Lower lobe of right lung (tissue), 2 donors: ENCODE measurements at regions not wholly inside any gene's neighbourhood (a gene's known extent, or its start where the extent isn't known, plus 50 kb on each side); places are given as distances from the start of the nearest gene placed in this dataset.

Source experiments
- ATAC-seq, 2 donors: fragments of 200-7000 bp; cut with Tn5 transposase; one replicate each; pipeline ENCODE4 v1.9.1; 2020 to 2022; ENCODE audit warnings: mild to moderate bottlenecking in 2 of 2, moderate library complexity in 2 of 2
- DNase-seq: peaks from one replicate; pipeline ENCODE4 v3.0.0-alpha.2; 2020
- H3K27ac ChIP-seq: fragments of 200-600 bp; one replicate; pipeline ENCODE4 v1.8.0; 2022
- H3K27me3 ChIP-seq: fragments of 200-600 bp; one replicate; pipeline ENCODE4 v1.8.0; 2022; ENCODE audit warnings: low read depth
- H3K36me3 ChIP-seq: fragments of 200-600 bp; one replicate; pipeline ENCODE4 v1.8.0; 2022; ENCODE audit warnings: mild to moderate bottlenecking
- H3K4me1 ChIP-seq: fragments of 200-600 bp; one replicate; pipeline ENCODE4 v1.8.0; 2022
- H3K4me3 ChIP-seq: fragments of 200-600 bp; one replicate; pipeline ENCODE4 v1.8.0; 2022; ENCODE audit warnings: mild to moderate bottlenecking
- H3K9me3 ChIP-seq: fragments of 200-600 bp; one replicate; pipeline ENCODE4 v1.8.0; 2022
- intact Hi-C: fragments of 100-400 bp; cut with DNase I; formaldehyde crosslinking; loops from one replicate; pipeline ENCODE4 v1.11.0; 2022
- TF ChIP-seq, protein P1 (sequence below): fragments of 200-600 bp; IDR thresholded peaks from one replicate; pipeline ENCODE4 v1.8.0; 2022; ENCODE audit warnings: antibody characterized with exemption, mild to moderate bottlenecking
- donor health status: DM: no; HTN: yes; CAD: no; lungs with severe emphysema.

DNA sequence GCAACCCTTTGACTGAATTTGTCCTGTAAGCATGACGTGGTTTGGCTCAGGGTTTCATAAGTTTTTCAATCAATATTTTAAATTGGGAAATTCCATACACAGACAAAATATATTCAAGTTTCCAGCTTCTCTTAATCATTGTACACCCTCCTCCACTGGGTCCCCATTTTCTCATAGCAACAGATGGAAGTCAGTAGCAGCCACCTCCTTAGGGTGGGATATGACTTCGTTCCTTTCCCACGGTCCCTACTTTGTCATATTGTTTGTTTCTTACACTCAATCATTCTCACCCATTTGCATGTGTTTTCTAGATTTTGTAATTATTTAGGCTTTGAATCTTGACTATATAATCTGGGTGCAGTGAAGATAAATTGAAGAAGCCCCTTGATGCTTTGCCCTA lies 664.5 kb upstream of the IGFBP7 start:
- TF ChIP-seq, protein P1, sequence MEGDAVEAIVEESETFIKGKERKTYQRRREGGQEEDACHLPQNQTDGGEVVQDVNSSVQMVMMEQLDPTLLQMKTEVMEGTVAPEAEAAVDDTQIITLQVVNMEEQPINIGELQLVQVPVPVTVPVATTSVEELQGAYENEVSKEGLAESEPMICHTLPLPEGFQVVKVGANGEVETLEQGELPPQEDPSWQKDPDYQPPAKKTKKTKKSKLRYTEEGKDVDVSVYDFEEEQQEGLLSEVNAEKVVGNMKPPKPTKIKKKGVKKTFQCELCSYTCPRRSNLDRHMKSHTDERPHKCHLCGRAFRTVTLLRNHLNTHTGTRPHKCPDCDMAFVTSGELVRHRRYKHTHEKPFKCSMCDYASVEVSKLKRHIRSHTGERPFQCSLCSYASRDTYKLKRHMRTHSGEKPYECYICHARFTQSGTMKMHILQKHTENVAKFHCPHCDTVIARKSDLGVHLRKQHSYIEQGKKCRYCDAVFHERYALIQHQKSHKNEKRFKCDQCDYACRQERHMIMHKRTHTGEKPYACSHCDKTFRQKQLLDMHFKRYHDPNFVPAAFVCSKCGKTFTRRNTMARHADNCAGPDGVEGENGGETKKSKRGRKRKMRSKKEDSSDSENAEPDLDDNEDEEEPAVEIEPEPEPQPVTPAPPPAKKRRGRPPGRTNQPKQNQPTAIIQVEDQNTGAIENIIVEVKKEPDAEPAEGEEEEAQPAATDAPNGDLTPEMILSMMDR: no peak
- no peaks in the 10 kb centered on the region for H3K36me3 ChIP-seq
- intact Hi-C loops: no loop called here
- no peak overlapping the region for H3K27ac ChIP-seq
- H3K27me3 ChIP-seq: no peaks in the 10 kb centered on the region
- no peak for DNase-seq
- no peaks in the 10 kb centered on the region for H3K4me1 ChIP-seq
- no peak for ATAC-seq
- H3K4me3 ChIP-seq: no peak overlapping the region
- no peaks in the 10 kb centered on the region for H3K9me3 ChIP-seq

DNA sequence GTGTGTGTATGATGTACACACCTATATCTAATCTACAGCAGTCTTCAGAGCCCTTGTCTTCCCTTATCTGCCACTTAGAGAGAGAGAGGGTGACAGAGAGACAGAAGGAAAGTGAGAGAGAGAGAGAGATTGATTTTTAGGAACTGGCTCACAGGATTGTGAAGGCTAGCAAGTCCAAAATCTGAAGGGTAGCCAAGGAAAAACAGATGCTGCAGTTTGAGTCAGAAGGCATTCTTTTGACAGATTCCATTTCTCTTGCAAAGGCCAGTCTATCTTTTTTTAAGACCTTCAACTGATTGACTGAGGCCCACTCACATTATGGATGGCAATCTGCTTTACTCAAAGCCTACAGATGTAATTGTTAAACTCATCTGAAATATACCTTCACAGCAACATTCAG lies 664.0 kb upstream of the IGFBP7 start:
- DNase-seq: no peak

GRCh38 chr4:57766341-57766740 lies 656.2 kb upstream of the IGFBP7 start:
- no peak overlapping the region for H3K27ac ChIP-seq
- intact Hi-C loops: no loop called here

More for the DNA sequence above, 664.0 kb upstream of the IGFBP7 start:
- Histone ChIP-seq H3K4me3 (no peak overlapping the region), H3K4me1 (no peaks in the 10 kb centered on the region), H3K27ac (no peak overlapping the region), H3K9me3 (no peaks in the 10 kb centered on the region), H3K36me3 (no peaks in the 10 kb centered on the region), H3K27me3 (no peaks in the 10 kb centered on the region)
- intact Hi-C loops: no loop called here
- TF ChIP-seq, protein P1: no peak
- ATAC-seq: no peak

GRCh38 chr4:57764856-57765255 lies 654.7 kb upstream of the IGFBP7 start:
- TF ChIP-seq, protein P1: no peak
- Histone ChIP-seq H3K4me3 (no peak overlapping the region), H3K27ac (no peak overlapping the region), H3K36me3 (no peaks in the 10 kb centered on the region), H3K27me3 (no peaks in the 10 kb centered on the region), H3K4me1 (no peaks in the 10 kb centered on the region), H3K9me3 (no peaks in the 10 kb centered on the region)
- DNase-seq (no peak), ATAC-seq (no peak)
- intact Hi-C loops: no loop called here

More at GRCh38 chr4:57766341-57766740, 656.2 kb upstream of the IGFBP7 start:
- TF ChIP-seq, protein P1: no peak
- ATAC-seq (no peak), DNase-seq (no peak)
- H3K27me3 ChIP-seq: no peaks in the 10 kb centered on the region
- H3K9me3 ChIP-seq: no peaks in the 10 kb centered on the region
- no peak overlapping the region for H3K4me3 ChIP-seq
- H3K36me3 ChIP-seq: no peaks in the 10 kb centered on the region
- no peaks in the 10 kb centered on the region for H3K4me1 ChIP-seq

DNA sequence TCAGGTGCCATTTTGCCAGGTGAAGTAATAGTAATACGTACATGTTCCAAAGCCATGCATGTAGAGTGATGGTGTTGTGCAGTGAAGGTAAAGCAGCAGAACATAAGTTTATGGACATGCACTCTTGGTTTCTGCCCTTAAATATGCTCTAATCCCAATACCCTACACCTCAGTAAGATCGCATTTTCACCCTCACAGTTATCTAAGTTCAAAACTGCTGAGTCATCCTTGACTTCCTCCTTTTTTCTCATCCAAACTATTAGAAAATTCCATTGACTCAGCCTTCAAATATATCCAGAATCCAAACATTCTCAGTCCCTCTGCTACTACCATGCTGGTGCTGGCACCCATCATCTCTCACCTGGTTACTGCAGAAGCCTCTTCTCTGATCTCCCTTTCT lies 652.9 kb upstream of the IGFBP7 start:
- ATAC-seq (no peak), DNase-seq (no peak)
- intact Hi-C loops: no loop called here
- Histone ChIP-seq H3K36me3 (no peaks in the 10 kb centered on the region), H3K9me3 (no peaks in the 10 kb centered on the region), H3K4me3 (no peak overlapping the region), H3K4me1 (no peaks in the 10 kb centered on the region), H3K27me3 (no peaks in the 10 kb centered on the region), H3K27ac (no peak overlapping the region)
- TF ChIP-seq, protein P1: no peak

DNA sequence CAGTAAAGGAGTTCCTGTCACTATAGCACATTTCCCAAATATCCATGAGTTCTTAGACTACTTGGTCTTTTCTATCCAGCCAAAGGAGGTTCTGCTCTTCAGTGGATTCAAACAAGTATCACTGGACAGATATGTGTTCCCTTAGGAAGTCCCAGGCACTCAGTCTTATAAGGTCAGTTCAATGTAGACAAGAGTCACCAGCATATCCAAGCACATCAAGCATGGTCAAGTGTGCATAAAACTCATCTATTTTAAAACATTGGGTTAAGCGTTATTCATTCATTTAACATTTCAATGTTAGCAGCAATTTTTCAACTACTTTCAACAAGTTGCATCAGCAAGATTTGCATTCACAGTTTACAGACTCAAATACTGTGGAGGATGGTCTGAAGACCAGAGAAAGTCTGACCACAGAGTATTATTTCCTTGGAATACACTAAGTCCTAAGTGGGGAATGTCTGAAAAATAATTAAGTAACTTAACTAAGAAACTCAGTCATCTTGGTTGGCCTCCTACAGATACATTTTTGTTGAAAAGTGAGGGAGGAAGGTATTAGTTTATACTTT lies 630.5 kb upstream of the IGFBP7 start:
- Histone ChIP-seq H3K36me3 (no peaks in the 10 kb centered on the region), H3K9me3 (no peaks in the 10 kb centered on the region), H3K27me3 (no peaks in the 10 kb centered on the region), H3K27ac (no peak overlapping the region), H3K4me1 (no peaks in the 10 kb centered on the region), H3K4me3 (no peak overlapping the region)
- intact Hi-C loops: no loop called here
- ATAC-seq: no peak
- TF ChIP-seq, protein P1: no peak
- DNase-seq: no peak
